Vagina (tissue), 2 donors: ENCODE measurements at regions not wholly inside any gene's neighbourhood (a gene's known extent, or its start where the extent isn't known, plus 50 kb on each side); places are given as distances from the start of the nearest gene placed in this dataset.

Experiments
- DNase-seq, 2 donors: peaks; one replicate each; pipeline ENCODE4 v3.0.0-alpha.2; 2017; ENCODE audit errors: extremely low spot score in 2 of 2
- H3K27ac ChIP-seq: fragments of 200-600 bp; sonication (generic); one replicate; pipeline ENCODE4 v1.5.1; 2019
- H3K27me3 ChIP-seq: fragments of 200-600 bp; sonication (generic); one replicate; pipeline ENCODE4 v1.5.1; 2019
- H3K36me3 ChIP-seq, 2 donors: fragments of 200-600 bp; sonication (generic); one replicate each; pipeline ENCODE4 v1.5.1; 2017 to 2019
- H3K4me1 ChIP-seq: fragments of 200-600 bp; sonication (generic); one replicate; pipeline ENCODE4 v1.5.1; 2019
- H3K4me3 ChIP-seq, 2 donors: fragments of 200-600 bp; sonication (generic); 1 replicate in 1 of 2; 2 replicates in 1 of 2; pipeline ENCODE4 v1.5.1; 2016 to 2019
- H3K9me3 ChIP-seq: fragments of 200-600 bp; sonication (generic); one replicate; pipeline ENCODE4 v1.5.1; 2019
- CTCF ChIP-seq, 3 experiments: fragments of 450-650 bp in 2 of 3; fragments of 200-600 bp in 1 of 3; sonication (generic) in 1 of 3; IDR thresholded peaks; one replicate each; pipeline ENCODE4 v1.5.1; 2017 to 2019; ENCODE audit warnings: antibody characterized with exemption in 3 of 3, mild to moderate bottlenecking in 2 of 3, moderate library complexity in 2 of 3
- POLR2A ChIP-seq, 2 donors: fragments of 450-650 bp; IDR thresholded peaks; one replicate each; pipeline ENCODE4 v1.6.1; 2017; ENCODE audit warnings: antibody characterized with exemption in 2 of 2, mild to moderate bottlenecking in 2 of 2, moderate library complexity in 2 of 2
- POLR2AphosphoS5 ChIP-seq, 2 donors: sonication (generic); formaldehyde crosslinking; IDR thresholded peaks; one replicate each; pipeline ENCODE4 v1.9.0; 2017; ENCODE audit warnings: antibody characterized with exemption in 2 of 2, mild to moderate bottlenecking in 2 of 2, low read depth in 1 of 2; ENCODE audit not compliant: insufficient read depth in 1 of 2
- intact Hi-C: fragments of 100-400 bp; cut with DNase I; formaldehyde crosslinking; loops from one replicate; pipeline ENCODE4 v1.15.1; 2023

DNA sequence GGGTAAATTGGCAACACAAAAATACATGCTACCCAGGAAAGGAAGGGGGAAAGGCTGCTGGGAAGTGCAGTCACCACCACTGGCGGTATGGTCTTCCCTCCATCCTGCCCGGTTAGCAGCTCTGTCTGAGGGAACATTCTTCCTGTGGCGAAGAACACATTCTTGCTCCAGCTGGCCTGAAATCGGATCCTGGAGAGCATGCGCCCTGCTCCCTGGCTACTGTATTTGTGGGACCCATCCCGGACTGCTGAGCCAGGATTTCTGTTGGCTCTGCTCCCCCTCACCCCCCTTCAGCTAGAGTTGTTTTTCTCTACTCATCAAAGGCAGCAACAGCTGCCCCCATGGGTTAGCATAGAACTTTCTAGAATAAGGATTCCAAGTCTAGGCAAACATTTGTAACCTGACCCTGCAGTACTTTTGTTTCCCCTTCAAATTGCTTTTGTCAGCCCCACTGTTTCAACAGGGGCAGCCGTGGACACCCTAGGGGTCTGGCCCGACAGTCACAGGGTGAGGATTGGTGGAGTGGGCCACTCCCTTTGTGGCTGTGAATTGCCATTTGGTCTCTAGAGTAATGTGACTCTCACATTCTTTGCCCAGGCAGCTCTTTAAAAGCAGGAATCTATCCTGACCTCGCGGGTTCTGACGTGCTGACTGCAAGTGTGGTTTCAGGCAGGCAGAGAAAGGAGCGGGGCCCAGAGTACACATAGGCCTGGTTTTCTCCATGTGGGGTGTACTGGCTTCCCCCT, 157.7 kb downstream of the TOMM20 start:
- Histone ChIP-seq H3K9me3 (no peaks in the 10 kb centered on the region), H3K27ac (peak overlapping the region; percentile 89), H3K4me1 (peaks cover 55% of the 10 kb centered on the region), H3K4me3 (no peak overlapping the region), H3K36me3 (no peaks in the 10 kb centered on the region), H3K27me3 (no peaks in the 10 kb centered on the region)
- peak in 1 of 2 donors; percentile 94 for DNase-seq
- intact Hi-C loops, result loop anchor here (5.0 to 10.0 kb wide), 3 partner anchors 46 to 476 kb away; no protein-coding TSS in a partner anchor
- no peak for TF ChIP-seq CTCF (IDR thresholded peaks at IDR 0.05)
- no peak for TF ChIP-seq POLR2A (IDR thresholded peaks at IDR 0.05)
- peak; percentile 56 to 72 for TF ChIP-seq POLR2AphosphoS5 (IDR thresholded peaks at IDR 0.05; ENCODE audit: insufficient read depth in 1 of 2, low read depth in 1 of 2)

GRCh38 chr1:234970401-234970730, 158.3 kb downstream of the TOMM20 start:
- intact Hi-C loops, result loop anchor here (5.0 to 10.0 kb wide), 3 partner anchors 46 to 476 kb away; no protein-coding TSS in a partner anchor

GRCh38 chr1:234969581-234970400, 158.8 kb downstream of the TOMM20 start:
- Histone ChIP-seq H3K4me3 (peak overlapping the region; percentile 22 to 33), H3K27me3 (no peaks in the 10 kb centered on the region), H3K27ac (peak overlapping the region; percentile 89), H3K36me3 (no peaks in the 10 kb centered on the region), H3K4me1 (peaks cover 44% of the 10 kb centered on the region), H3K9me3 (no peaks in the 10 kb centered on the region)
- peak in 1 of 2 donors; percentile 89 for DNase-seq
- TF ChIP-seq POLR2A (IDR thresholded peaks at IDR 0.05) (no peak), POLR2AphosphoS5 (IDR thresholded peaks at IDR 0.05; ENCODE audit: insufficient read depth in 1 of 2, low read depth in 1 of 2) (no peak), CTCF (IDR thresholded peaks at IDR 0.05) (no peak)
- intact Hi-C loops, result loop anchor here (5.0 to 10.0 kb wide), 3 partner anchors 45 to 475 kb away; no protein-coding TSS in a partner anchor

More at GRCh38 chr1:234970401-234970730, 158.3 kb downstream of the TOMM20 start:
- Histone ChIP-seq H3K4me3 (peak overlapping the region; percentile 22 to 33), H3K27ac (peak overlapping the region; percentile 89), H3K36me3 (no peaks in the 10 kb centered on the region), H3K4me1 (peaks cover 49% of the 10 kb centered on the region), H3K9me3 (no peaks in the 10 kb centered on the region), H3K27me3 (no peaks in the 10 kb centered on the region)
- DNase-seq, result peak in 1 of 2 donors; percentile 88
- TF ChIP-seq POLR2AphosphoS5 (IDR thresholded peaks at IDR 0.05; ENCODE audit: insufficient read depth in 1 of 2, low read depth in 1 of 2), result no peak

- Histone ChIP-seq H3K4me1 (peaks cover 43% of the 10 kb centered on the region), H3K36me3 (no peaks in the 10 kb centered on the region)
- DNase-seq, result no peak
Observed at GRCh38 chr1:234969011-234969441, 159.6 kb downstream of the TOMM20 start.

More at GRCh38 chr1:234969011-234969441, 159.6 kb downstream of the TOMM20 start:
- Histone ChIP-seq H3K27ac (peak overlapping the region; percentile 89), H3K27me3 (no peaks in the 10 kb centered on the region), H3K9me3 (no peaks in the 10 kb centered on the region), H3K4me3 (no peak overlapping the region)
- TF ChIP-seq CTCF (IDR thresholded peaks at IDR 0.05), result no peak
- no peak for TF ChIP-seq POLR2A (IDR thresholded peaks at IDR 0.05)
- no peak for TF ChIP-seq POLR2AphosphoS5 (IDR thresholded peaks at IDR 0.05; ENCODE audit: insufficient read depth in 1 of 2, low read depth in 1 of 2)
- intact Hi-C loops, result no loop called here
